GM12872 (cell line): ENCODE measurements at regions not wholly inside any gene's neighbourhood (a gene's known extent, or its start where the extent isn't known, plus 50 kb on each side); places are given as distances from the start of the nearest gene placed in this dataset.

Experiments
- CTCF ChIP-seq: IDR thresholded peaks from 3 replicates; pipeline ENCODE4 v1.5.1; 2011; ENCODE audit warnings: low read depth, mild to moderate bottlenecking, low read length, moderate library complexity; ENCODE audit not compliant: insufficient read depth

- TF ChIP-seq CTCF, result no peak
Observed at GRCh38 chr4:160175064-160175643, 1072.3 kb downstream of the RAPGEF2 start.

- no peak for TF ChIP-seq CTCF
Observed at GRCh38 chr4:160180211-160180610, 1077.3 kb downstream of the RAPGEF2 start.

- no peak for TF ChIP-seq CTCF
Observed at GRCh38 chr4:160182727-160183126, 1079.8 kb downstream of the RAPGEF2 start.

GRCh38 chr4:160184884-160185283, 1082.0 kb downstream of the RAPGEF2 start:
- no peak for TF ChIP-seq CTCF

GRCh38 chr4:160193787-160194186, 1090.9 kb downstream of the RAPGEF2 start:
- TF ChIP-seq CTCF, result no peak

- no peak for TF ChIP-seq CTCF
Observed at GRCh38 chr4:160194716-160195115, 1091.8 kb downstream of the RAPGEF2 start.

GRCh38 chr4:160202802-160203201, 1099.9 kb downstream of the RAPGEF2 start:
- no peak for TF ChIP-seq CTCF

- no peak for TF ChIP-seq CTCF
Observed at GRCh38 chr4:160212078-160212477, 1109.2 kb downstream of the RAPGEF2 start.
